ENCODE measurements at regions not wholly inside any gene's neighbourhood (a gene's known extent, or its start where the extent isn't known, plus 50 kb on each side); places are given as distances from the start of the nearest gene placed in this dataset.

GRCh38 chr3:27927882-27928281 lies 205.8 kb upstream of the EOMES start:
- CTCF ChIA-PET, result no interaction called here
- POLR2A ChIA-PET, result no interaction called here

GRCh38 chr3:27930052-27930602 lies 208.0 kb upstream of the EOMES start:
- H3K36me3 ChIP-seq (ENCODE audit: control insufficient read depth in 2 of 2, extremely low read depth in 1 of 2, insufficient read depth in 2 of 2, low read length in 2 of 2), result no peaks in the 10 kb centered on the region
- TF ChIP-seq EZH2 (IDR thresholded peaks at IDR 0.05; ENCODE audit: borderline replicate concordance, low read depth, low read length, severe bottlenecking), result no peak
- TF ChIP-seq MYC (IDR thresholded peaks at IDR 0.05; ENCODE audit: low read depth, low read length), result no peak
- H3K9me3 ChIP-seq (replicated peaks; ENCODE audit: control insufficient read depth, insufficient read depth, low read length), result no peaks in the 10 kb centered on the region
- intact Hi-C loops (cut with micrococcal nuclease) (no loop called here), dilution Hi-C loops (cut with MboI; ENCODE audit: extremely low pct_ligation_motif_present, low sequenced_read_pairs) (no loop called here)
- no peaks in the 10 kb centered on the region for H3K79me2 ChIP-seq (ENCODE audit: control insufficient read depth, insufficient read depth, low read length)
- no peak overlapping the region for H3K4me2 ChIP-seq (ENCODE audit: insufficient read depth, low read length)
- DNase-seq (ENCODE audit: low read depth, low spot score) (no peak), FAIRE-seq (no peak)
- H3K27ac ChIP-seq (ENCODE audit: insufficient read depth, low read depth, low read length), result no peak overlapping the region
- H3K4me3 ChIP-seq (replicated peaks in 1 of 3; ENCODE audit: insufficient read depth in 1 of 3, low read depth in 1 of 3, low read length in 3 of 3), result no peak overlapping the region
- H4K20me1 ChIP-seq (replicated peaks; ENCODE audit: control insufficient read depth, extremely low read depth, insufficient read depth, low read length), result no peaks in the 10 kb centered on the region
- no peak overlapping the region for H2AFZ ChIP-seq (ENCODE audit: low read depth, low read length)
- H3K4me1 ChIP-seq (ENCODE audit: control insufficient read depth, extremely low read depth, insufficient read depth, low read length), result no peaks in the 10 kb centered on the region
- H3K9me1 ChIP-seq (replicated peaks; ENCODE audit: control insufficient read depth, extremely low read depth, insufficient read depth, low read length), result no peaks in the 10 kb centered on the region
- no TSS peak for BruUV-seq (replicated peaks)
- no peak overlapping the region for H3K9ac ChIP-seq (replicated peaks; ENCODE audit: extremely low read depth, insufficient read depth, low read length)
- no peaks in the 10 kb centered on the region for H3K27me3 ChIP-seq (ENCODE audit: control insufficient read depth in 2 of 2, insufficient read depth in 2 of 2, low read length in 2 of 2)
- POLR2A ChIA-PET, result no interaction called here
- CTCF ChIA-PET, result no interaction called here

More at GRCh38 chr3:27927882-27928281, 205.8 kb upstream of the EOMES start:
- H3K9ac ChIP-seq (replicated peaks; ENCODE audit: extremely low read depth, insufficient read depth, low read length), result no peak overlapping the region
- dilution Hi-C loops (cut with MboI; ENCODE audit: extremely low pct_ligation_motif_present, low sequenced_read_pairs), result no loop called here
- no peak overlapping the region for H3K27ac ChIP-seq (ENCODE audit: insufficient read depth, low read depth, low read length)
- H3K27me3 ChIP-seq (ENCODE audit: control insufficient read depth in 2 of 2, insufficient read depth in 2 of 2, low read length in 2 of 2), result no peaks in the 10 kb centered on the region
- H3K9me3 ChIP-seq (replicated peaks; ENCODE audit: control insufficient read depth, insufficient read depth, low read length), result no peaks in the 10 kb centered on the region
- DNase-seq (ENCODE audit: low read depth, low spot score) (no peak), FAIRE-seq (no peak)
- H2AFZ ChIP-seq (ENCODE audit: low read depth, low read length), result no peak overlapping the region
- H4K20me1 ChIP-seq (replicated peaks; ENCODE audit: control insufficient read depth, extremely low read depth, insufficient read depth, low read length), result no peaks in the 10 kb centered on the region
- H3K9me1 ChIP-seq (replicated peaks; ENCODE audit: control insufficient read depth, extremely low read depth, insufficient read depth, low read length), result no peaks in the 10 kb centered on the region
- TF ChIP-seq MAX (IDR thresholded peaks at IDR 0.05; ENCODE audit: insufficient read depth, insufficient read length) (no peak), POLR2AphosphoS5 (IDR thresholded peaks at IDR 0.05; ENCODE audit: insufficient read depth, low read depth, low read length) (no peak)
- H3K36me3 ChIP-seq (ENCODE audit: control insufficient read depth in 2 of 2, extremely low read depth in 1 of 2, insufficient read depth in 2 of 2, low read length in 2 of 2), result no peaks in the 10 kb centered on the region
- H3K4me2 ChIP-seq (ENCODE audit: insufficient read depth, low read length), result no peak overlapping the region
- no peak overlapping the region for H3K4me3 ChIP-seq (replicated peaks in 1 of 3; ENCODE audit: insufficient read depth in 1 of 3, low read depth in 1 of 3, low read length in 3 of 3)
- no TSS peak for BruUV-seq (replicated peaks)
- intact Hi-C loops (cut with micrococcal nuclease), result no loop called here
- no peaks in the 10 kb centered on the region for H3K4me1 ChIP-seq (ENCODE audit: control insufficient read depth, extremely low read depth, insufficient read depth, low read length)
- H3K79me2 ChIP-seq (ENCODE audit: control insufficient read depth, insufficient read depth, low read length), result no peaks in the 10 kb centered on the region
